CD4-positive, alpha-beta T cell treated with Interleukin-15 for 1 hour (primary cell): ENCODE measurements at regions not wholly inside any gene's neighbourhood (a gene's known extent, or its start where the extent isn't known, plus 50 kb on each side); places are given as distances from the start of the nearest gene placed in this dataset.

Experiments used
- DNase-seq: peaks from one replicate; pipeline ENCODE4 v3.0.0-alpha.2; 2020

DNA sequence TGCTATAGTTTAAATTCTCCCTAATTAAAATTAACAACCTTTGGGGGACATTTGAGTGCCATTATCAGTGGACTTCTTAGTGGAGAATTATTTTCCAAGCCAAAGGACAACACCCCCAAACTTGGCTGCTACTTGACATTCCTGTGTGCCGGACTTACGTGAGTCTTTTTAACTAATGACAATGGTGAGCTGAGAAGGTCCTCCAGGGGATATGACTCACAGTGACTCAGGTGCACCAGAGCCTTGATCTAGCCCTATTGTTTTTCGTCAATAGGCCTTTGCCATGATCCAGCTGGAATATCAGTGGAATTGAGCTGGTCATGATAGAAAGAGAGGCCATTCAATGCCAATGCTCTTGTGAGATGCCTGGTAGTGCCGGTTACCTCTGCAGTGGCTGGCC is 118.1 kb upstream of the CXCR4 start:
- no peak for DNase-seq

DNA sequence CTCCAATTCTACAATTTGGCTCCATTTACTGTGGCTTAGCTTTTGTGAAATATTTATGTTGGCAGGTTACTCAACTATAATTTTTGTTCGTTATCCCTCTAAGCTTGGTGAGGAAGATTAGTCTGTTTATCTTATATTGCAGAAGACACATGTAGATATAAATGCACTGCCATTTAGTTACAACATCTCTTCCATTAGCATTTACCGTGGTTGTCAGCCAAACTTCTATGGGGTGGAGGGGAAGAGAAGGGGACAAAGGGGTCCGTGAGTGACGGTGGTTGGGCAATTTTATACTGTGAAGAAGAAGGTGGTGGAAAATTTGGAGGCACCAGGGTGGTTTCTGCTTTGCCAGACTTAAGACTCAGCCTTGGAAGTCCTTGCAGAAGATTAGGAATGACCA is 117.6 kb upstream of the CXCR4 start:
- no peak for DNase-seq

DNA sequence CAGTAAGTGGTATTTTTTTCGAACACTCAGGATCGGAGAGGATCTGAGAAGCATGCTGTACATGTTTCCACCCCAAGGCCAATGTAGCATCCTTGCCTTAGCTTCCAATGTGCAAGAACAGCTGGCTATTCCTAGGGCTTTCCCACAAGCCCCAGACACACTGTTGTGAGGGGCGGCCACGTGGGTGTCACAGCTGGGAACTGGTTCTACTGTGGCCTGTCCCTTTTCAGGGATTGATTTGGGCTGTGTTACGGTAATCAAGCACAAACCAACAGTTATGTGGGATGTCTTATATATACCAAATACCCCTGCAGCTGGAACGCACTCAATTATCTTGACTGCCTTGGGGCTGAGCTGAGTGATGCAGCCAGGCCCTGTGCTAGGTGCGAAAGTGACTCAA is 116.3 kb upstream of the CXCR4 start:
- no peak for DNase-seq

DNA sequence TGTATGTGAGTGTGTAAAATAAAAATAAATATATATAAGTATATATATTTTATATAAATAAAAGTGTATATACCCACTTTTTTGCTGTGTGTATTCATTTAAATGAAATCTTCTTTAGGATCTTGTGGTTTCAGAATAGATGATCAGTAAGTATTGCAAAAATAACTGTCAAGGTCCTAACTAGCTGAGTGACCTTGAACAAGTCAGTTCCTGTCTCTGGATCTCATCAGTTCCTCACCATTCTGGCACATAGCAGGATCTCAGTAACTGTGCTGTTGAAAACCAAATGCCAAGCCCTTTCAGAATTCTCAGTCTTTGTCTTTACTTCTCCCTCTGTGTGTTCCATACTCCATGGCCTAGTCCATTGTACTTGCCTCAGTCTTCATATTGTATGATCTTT is 115.3 kb upstream of the CXCR4 start:
- DNase-seq: no peak

DNA sequence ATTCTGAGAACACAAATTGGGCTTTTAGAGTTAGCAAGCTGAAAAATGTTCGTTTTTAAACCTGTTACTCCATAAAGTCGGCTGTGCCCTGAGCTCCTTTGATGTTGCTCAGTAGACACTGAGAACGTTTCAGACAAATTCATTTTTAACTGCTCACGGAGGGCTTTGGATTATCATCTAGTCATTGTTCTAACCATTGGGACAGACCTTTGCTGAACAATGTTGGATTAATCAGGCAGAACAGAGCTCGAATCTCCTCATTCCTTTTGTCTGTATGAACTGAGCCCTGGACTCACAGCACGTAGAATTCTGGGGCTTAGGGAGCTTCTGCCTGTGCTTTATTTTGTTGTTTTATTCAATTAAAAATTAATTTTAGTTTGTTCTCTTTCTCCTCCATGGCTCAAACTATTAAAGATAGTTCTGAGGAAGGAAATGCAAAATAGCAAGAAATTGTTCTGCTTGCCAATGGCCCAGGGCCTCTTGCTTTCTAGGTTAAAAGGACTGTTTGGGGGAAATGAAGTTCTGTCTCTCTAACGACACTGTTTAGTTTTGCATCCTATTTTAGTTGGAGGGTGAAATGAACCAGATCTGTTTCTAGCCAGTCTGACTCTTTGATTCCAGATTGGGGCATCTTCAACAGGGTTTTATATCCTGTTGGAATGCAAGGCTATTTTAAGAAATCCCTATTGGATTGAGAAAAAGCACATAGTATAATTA is 114.7 kb upstream of the CXCR4 start:
- DNase-seq: no peak

DNA sequence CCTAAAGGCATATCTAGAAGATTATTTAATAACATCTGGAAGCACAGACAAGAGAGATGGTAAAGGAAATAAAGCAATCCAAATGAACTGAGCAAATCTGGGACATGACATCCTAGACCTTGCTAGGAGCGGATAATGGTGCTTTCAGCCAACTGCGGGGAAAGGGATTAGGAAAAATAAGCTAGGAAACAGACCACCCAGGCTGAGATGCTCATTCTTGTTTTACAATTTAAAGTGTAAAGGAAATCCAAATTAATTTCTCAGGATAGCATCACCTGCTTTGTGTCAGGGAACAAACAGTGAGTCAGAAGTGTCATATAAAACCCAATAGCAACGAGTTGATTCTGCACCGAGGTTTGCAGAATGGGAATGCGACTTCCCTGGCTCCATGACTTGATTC is 112.5 kb upstream of the CXCR4 start:
- no peak for DNase-seq

DNA sequence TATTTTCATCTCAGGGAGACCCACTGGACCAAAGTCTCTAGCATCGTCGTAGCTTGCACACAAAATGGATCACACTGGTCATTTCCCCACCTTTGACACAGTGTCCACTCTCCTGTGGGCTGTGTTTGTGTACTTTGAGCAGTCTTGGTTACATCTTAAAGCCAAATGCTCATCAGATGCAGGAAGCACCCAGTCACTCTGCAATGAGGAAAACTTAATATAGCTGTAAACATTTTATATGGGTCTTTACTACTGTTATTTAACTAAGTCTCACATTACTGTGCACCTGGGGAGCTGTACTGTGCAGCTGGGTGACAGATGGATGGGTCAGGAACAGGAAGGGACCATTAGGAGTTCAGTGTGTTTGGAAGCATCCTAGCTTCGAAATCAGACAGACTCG is 109.0 kb upstream of the CXCR4 start:
- DNase-seq: no peak

DNA sequence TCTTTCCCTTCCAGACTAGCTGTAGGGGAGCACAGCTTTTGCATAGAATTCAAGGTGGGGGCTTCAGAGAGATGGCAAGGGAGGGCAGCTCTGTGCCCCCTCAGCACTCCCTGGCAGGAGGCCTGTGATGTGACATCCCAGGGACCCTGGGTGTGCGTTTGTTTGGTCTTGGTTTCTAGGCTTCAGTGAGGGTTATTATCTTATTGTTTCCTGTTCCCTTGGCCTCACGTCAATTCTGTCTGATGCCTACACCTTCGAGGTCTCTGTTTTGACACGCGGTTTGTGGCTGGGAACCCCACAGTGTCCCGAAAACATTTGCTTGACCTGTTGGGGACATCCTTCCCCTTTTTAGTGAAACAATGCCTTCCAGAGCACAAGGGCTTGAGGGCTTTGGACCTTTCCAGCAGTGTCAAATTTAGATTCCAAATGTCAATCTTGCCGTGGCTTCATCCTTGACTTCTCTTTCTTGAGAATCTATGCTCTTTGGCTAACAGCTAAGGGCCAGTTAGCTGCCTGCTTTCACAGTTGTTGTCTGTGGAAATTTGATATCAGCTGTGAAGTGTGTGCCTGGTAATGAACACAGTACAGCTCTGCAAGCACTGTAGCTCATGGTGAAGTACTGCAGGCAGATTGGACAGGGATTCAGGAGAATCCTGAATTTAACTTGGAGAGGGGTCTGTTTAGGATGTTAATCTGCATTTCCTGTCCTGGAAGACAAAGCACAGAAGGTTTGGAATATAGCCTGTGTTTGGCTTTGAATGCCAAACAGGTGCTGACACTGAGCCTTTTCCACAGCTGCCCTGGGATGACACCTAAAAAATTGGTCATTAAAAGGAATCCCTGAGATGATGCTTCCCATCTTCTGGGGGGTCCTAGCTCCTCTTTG is 108.2 kb upstream of the CXCR4 start:
- DNase-seq: peak; percentile 80

DNA sequence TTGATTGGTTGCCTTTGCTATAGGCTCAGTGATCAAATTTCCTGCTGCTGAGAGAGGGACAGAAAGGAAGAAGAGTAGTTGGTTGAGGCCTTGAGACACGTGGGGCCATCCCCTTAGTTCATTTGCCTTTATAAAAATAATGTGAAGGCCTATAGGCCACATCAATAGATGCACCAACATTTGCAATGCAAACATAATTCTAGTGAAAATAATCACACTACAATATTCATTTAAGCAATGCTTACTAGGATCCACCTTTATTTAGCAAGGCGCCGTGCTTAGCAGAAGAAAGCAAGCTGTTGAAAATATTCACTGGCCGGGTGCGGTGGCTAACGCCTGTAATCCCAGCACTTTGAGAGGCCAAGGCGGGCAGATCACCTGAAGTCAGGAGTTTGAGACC is 105.3 kb upstream of the CXCR4 start:
- DNase-seq: no peak

DNA sequence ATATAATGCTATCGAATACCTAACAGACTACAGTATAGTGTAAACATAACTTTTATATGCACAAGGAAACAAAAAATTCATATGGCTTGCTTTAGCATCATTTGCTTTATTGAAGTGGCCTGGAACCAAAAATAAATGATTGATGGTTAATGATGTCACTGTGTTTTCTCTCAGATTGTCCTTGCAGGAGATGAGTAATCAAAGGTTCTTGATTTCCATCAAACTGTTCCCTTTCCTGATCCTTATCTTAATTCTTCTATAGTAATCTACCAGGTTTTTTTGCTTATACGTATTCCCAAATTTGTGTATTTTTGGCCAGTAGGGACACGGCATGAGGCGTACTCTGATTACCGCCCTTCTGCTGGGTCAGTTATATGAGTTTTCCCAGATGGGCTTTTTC is 104.9 kb upstream of the CXCR4 start:
- DNase-seq: no peak

DNA sequence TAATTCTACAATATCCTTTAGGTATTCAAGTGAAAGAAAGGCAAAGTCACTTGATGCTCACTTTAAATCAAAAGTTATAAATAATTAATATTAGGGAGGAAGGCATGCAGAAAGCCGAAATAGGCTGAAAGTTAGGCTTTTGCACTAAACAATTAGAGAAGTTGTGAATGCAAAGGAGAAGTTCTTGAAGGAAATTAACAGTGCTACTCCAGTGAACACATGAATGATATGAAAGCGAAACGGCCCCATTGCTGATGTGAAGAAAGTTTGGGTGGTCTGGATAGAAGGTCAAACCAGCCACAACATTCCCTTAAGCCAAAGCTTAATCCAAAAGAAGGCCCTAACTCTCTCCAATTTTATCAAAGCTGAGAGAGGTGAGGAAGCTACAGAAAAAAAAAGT is 103.1 kb upstream of the CXCR4 start:
- DNase-seq: no peak

DNA sequence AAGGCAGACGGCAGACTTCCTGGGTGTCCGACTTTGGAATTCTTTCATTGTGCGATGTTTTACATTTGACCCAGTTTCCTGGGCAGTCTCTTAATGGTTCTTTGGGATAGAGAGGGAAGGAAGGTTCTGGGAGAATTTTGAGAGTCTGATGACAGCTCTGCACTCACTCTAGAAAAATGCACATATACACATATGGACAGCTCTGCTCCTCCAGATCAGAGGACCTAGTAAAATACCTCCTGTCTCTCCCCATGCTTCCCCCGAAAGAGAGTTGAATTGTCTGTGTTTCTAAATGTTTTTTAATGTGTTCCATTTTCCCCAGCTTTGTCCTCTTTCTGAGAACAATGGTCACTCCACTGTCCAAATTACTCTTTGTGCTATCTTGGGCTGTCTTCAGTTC is 102.0 kb upstream of the CXCR4 start:
- DNase-seq: no peak

DNA sequence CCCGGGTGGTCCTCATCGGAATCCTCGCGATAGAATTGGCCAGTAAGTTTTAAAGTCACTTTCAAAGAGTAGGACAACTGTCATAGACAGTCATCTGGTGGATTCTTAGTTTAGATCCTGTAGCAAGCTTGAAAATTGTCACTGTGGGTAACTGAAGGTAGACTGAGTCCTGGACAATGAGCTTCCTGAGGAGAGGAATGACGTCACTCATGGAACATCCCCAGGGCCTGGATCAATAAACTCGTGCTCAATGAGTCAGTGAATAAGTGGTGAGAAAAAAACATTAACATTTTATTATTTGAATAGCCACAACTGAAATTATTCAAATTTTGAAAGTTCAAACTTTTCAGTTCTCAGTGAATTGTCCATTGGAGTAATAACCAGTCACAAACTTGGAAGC is 101.4 kb upstream of the CXCR4 start:
- DNase-seq: no peak

DNA sequence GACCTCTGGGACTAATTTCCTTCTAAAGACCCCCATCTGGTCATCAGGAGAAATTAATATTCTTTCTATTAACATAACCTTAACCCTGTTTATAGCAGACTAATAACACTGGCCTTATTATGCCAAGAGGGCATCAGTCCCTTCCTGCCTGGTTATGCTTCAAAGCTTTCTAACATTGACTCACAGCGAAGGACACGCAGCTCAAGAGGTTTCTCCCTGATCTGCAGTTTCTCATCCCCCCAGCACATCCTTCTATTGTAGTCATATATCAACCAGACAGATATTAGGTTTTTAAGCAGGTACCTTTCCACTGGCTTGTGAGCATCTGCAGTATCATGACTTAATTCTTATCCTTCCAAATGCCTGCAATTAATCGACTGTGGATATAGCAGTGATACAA is 100.0 kb upstream of the CXCR4 start:
- no peak for DNase-seq

DNA sequence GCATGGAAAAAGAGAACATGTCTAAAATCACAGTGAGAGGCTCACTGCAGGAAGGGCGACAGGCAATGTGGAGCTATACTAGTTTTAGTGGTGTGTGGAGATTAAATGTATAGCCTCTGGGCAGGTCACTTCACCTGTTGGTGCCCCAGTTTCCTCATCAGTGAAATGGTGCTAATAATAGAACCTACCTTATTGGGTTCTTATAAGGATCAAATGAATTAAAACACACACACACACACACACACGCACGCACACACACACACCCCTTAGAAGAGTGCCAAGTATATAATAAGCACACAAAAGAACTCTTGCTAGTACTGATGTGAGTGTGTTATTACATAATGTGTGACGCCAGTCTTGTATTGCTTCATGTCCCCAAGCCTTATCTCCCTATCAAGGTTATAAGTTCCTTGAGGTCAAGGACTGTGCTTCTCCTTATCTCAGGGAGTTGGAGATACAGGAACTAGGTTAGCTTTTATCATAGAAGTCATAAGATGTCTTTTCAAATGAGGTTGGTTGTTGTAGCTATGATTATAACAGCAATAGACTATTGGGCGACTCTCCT is 98.0 kb upstream of the CXCR4 start:
- DNase-seq: no peak

DNA sequence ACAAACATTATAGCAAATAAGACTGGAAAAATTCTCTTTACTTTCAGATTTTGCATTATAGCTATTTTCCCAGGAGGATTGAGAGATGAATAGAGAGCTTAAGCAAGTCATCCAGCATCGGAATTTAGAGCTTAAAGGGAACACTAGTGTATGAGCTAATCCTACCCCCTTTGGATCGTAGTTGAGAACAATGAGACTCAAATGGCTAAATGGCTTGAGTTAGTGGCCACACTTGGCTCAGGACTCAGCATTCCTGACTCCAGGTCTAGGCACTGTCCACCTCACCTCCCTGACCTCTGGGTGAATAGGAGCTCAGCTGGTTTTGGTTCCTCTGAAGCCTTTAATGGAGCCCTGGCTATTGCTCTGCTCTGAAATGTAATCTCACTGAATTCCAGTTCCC is 97.5 kb upstream of the CXCR4 start:
- DNase-seq: no peak

DNA sequence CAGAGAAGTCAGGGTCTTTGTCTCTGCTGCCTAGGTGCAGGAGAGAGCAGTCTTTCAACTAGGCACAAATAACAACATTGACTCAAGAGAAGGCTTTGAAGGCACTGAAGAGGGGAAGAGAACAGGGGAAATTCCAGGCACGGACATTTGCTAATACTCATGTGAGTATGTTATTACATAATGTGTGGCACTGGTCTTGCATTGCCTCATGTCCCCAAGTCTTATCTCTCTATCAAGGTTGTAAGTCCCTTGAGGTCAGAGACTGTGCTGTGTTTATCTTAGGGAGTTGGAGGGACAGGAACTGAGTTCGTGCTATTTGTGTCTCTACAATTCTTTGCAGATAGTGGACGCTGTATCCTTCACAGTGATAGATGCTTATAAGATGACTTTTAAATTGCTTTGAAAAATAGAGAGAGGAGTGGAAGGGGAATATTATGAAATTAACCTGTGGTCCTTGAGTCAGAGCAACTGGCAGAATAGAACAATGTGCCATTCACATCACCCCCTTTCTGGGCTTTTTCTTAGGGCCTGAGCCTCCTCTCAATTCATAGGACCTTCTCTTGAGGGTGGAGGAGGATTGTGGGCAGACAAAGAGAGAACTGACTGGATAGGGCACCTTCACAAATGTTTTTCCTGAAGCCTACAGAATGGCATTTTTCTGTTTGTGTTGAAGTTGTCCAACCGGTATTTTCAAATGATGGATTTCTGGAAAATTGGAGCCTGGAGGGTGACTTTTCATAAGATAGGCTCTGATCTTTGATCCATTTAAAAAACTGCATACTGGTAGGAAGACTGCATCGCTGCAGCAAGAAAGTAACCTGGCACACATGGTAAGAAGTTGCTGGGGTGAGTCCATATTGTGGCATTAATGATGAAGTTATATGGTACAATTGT is 96.6 kb upstream of the CXCR4 start:
- DNase-seq: peak; percentile 54

DNA sequence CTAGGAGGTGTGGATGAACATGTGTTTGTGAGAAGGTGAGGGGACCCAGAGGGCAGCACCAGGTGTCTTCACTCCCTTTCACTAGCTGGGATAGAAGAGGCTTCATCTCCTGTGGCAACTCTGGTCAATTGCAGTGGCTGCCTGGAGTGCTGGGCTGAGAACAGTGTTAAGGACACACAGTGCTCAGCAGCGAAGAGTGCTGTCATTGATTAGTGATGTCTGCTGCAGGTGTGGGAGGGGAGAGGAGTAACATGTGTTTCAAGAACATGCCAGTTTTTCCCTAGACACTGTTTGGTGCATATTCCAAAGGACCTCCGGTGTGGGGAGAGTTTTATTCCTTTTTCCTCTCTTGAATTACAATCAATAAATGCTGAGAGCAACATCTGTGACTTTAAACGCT is 95.9 kb upstream of the CXCR4 start:
- DNase-seq: no peak

DNA sequence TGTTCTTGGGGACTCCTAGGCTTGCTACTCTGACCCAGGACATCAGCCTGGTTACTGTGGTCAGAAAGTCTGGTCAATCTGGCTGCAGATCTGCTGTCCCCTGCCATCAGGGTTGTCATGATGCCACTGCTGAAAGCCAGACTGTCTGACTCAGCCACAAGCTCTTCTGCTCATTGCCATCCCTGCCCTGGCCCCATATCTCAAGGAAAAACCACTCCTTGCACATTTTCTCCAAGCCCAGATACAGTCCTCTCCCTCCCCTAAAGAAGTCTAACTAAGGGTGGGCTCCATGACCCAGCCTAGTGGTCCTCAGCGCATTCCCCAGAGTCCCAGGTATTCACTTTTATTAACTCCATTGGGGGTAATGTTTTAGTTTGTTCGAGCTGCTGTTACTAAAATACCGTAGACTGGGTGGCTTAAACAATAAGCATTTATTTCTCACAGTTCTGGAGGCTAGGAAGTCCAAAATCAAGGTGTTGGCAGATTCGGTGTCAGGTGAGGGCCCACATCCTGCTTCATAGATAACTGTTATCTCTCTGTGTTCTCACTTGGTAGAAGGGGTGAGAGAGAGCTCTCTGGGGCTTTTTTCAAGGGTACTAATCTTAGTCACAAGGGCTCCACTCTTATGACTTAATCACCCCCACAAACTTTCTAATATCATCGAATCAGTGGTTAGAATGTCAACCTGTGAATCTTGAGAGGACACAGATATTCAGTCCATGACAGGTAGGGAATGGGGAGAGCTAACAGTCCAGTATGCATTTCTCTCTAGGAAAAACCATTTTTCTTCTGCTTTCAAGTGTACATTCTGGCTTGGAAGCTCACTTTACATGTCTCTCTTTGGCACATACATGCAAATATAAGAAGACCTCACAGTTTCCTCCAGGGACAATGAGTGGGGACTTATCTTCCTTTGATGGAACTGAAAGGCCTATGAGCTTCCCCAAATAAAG is 94.8 kb upstream of the CXCR4 start:
- DNase-seq: peak; percentile 41

DNA sequence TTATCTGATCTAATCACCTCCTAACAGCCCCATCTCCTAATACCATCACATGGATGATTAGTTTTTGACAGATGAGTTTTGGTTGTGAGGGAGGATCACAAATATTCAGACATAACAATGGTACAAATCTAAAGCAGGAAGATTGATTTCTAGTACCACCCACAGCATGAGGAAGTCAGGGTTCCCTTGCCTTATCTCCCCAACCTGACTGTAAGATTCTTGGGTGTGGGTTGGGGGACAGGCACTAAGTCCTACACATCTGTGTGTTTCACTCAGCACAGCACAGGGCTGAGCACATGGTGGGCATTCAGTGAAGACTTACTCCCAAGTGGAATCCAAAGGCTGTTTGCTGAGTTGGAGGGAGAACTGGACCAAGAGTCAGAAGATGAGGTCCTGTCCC is 93.8 kb upstream of the CXCR4 start:
- DNase-seq: no peak

DNA sequence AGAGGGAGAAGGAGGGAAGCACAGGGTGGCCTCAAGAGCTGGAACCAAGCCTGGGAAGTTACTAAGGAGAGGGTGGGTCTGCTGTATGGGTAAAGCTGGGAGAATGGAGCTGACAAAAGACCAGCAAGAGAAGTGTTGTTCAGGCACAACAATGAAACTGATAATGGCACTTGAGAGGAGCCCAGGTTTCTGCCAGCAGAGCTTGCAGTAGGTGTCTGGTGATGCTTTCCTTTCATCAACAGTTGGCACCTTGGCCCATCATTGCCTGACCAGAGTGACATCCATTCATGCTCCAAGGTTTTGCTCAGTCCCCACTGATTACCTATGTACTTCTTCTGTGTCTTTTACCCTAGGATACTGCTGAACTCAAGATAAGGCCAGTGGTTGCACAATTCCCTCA is 92.9 kb upstream of the CXCR4 start:
- no peak for DNase-seq

DNA sequence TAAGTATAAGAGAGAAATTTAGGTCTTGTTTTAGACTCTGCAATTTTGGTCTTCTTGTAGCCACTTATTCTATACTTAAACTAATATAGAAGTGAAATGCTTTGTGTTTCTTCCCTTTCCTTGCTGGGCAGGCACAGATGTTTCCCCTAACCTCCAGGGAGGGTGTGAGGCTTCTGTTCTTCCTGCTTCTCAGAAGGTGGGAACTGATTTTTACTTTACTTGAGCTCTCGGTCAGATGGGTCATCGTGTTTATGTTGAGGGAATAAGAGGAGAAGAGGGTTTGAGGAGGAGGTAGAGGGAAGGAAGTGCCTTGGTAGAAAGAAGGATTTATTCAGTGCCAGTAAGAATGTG is 92.5 kb upstream of the CXCR4 start:
- no peak for DNase-seq
